Transverse colon (tissue), 4 donors: ENCODE measurements at regions not wholly inside any gene's neighbourhood (a gene's known extent, or its start where the extent isn't known, plus 50 kb on each side); places are given as distances from the start of the nearest gene placed in this dataset.

Experiments used
- DNase-seq: peaks from one replicate; pipeline ENCODE4 v3.0.0-alpha.2; 2019
- H3K27ac ChIP-seq, 4 donors: fragments of 200-600 bp; sonication (generic); 2 replicates each; pipeline ENCODE4 v1.5.1; 2016 to 2018; ENCODE audit warnings: inconsistent platforms in 4 of 4
- H3K27me3 ChIP-seq: fragments of 200-600 bp; sonication (generic); 2 replicates; pipeline ENCODE4 v1.5.1; 2017; ENCODE audit warnings: inconsistent platforms
- H3K36me3 ChIP-seq, 4 donors: fragments of 200-600 bp; sonication (generic); 2 replicates each; pipeline ENCODE4 v1.5.1; 2017 to 2019; ENCODE audit warnings: inconsistent platforms in 4 of 4
- H3K4me1 ChIP-seq, 4 donors: fragments of 200-600 bp; sonication (generic); 2 replicates each; pipeline ENCODE4 v1.5.1; 2017 to 2020; ENCODE audit warnings: inconsistent platforms in 4 of 4
- H3K4me3 ChIP-seq, 4 donors: fragments of 200-600 bp; sonication (generic); 1 replicate in 1 of 4; 2 replicates in 3 of 4; pipeline versions ENCODE4 v1.5.1 to v1.6.1; 2017 to 2019; ENCODE audit warnings: inconsistent platforms in 4 of 4
- H3K9me3 ChIP-seq, 2 donors: fragments of 200-600 bp; sonication (generic); 2 replicates each; pipeline ENCODE4 v1.5.1; 2017 to 2019; ENCODE audit warnings: inconsistent platforms in 2 of 2
- EP300 ChIP-seq: sonication (generic); formaldehyde crosslinking; IDR thresholded peaks from one replicate; pipeline ENCODE4 v1.6.1; 2017; ENCODE audit warnings: antibody characterized with exemption, low read depth
- POLR2A ChIP-seq: fragments of 450-650 bp; IDR thresholded peaks from one replicate; pipeline ENCODE4 v1.6.1; 2016; ENCODE audit warnings: antibody characterized with exemption, mild to moderate bottlenecking, moderate library complexity
- POLR2AphosphoS5 ChIP-seq, 3 donors: sonication (generic); formaldehyde crosslinking; IDR thresholded peaks; one replicate each; pipeline ENCODE4 v1.6.1; 2016; ENCODE audit warnings: antibody characterized with exemption in 3 of 3
- WGBS, 2 donors: methylation state at CpG; one replicate each; pipeline ENCODE4 v1.1.5; 2018; ENCODE audit warnings: low coverage in 1 of 2; 5-methylcytosine and 5-hydroxymethylcytosine counted together
- in situ Hi-C, 4 donors: fragments of 200-750 bp; cut with MboI; loops; one replicate each; pipeline versions ENCODE4 v1.15.0 to v1.15.1; 2017; ENCODE audit warnings: low sequenced_read_pairs in 3 of 4, low pct_ligation_motif_present in 1 of 4, low pct_unique_long_range_greater_than_20kb in 1 of 4
- intact Hi-C: fragments of 100-400 bp; cut with DNase I; formaldehyde crosslinking; loops from one replicate; pipeline ENCODE4 v1.15.1; 2023; ENCODE audit warnings: low total_unique reads
- TF ChIP-seq, protein P1 (sequence below), 5 experiments: fragments of 200-600 bp in 3 of 5; fragments of 450-650 bp in 2 of 5; sonication (generic) in 3 of 5; IDR thresholded peaks; 1 replicate in 2 of 5; 2 replicates in 3 of 5; pipeline ENCODE4 v1.5.1; 2016 to 2017; ENCODE audit warnings: antibody characterized with exemption in 5 of 5, inconsistent platforms in 3 of 5, mild to moderate bottlenecking in 2 of 5, moderate library complexity in 1 of 5

DNA sequence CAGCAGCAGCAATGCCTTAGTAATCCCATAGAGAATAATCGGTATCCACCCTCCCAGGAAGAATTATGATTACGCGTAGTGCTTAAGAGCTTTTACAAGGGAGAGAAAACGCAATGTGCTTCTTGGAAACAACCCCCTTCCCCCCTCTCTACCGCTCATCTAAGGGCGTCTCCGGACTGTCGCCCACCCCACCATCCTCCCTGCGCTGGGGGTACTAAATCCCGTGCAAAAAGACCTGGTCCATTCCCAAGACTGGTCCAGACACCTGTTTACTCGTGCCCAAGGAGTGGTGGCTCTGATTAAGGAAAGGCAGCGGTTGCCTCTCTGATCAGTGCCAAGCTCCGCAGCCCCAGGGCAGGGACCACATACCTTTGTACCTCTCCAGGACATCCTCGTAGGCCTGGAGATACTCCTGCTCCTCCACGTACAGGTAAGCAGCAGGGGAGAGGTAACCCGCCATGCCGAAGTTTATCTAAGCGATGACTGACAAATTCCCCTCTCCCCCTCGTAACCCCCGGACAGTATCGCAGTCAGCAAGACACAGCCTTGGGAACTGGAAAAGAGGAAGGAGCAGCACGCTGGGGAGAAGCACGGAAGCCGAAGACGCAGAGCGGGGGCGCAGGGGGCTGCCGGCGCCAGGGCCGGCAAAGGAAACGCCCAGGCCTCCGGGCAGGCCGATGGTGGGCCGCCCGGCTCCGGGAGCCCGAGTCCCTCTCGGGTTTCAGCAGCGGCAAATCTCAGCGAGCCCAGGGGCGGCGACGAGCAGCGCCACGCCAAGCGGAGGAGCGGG lies 112.0 kb upstream of the BEND6 start:
- Histone ChIP-seq H3K9me3 (no peaks in the 10 kb centered on the region), H3K36me3 (no peaks in the 10 kb centered on the region), H3K4me1 (peaks cover 0 to 31% (median 12%) of the 10 kb centered on the region in 4 donors), H3K27ac (peak overlapping the region; percentile 82 to 94 (median 87)), H3K4me3 (peak overlapping the region; percentile 39 to 71 (median 62)), H3K27me3 (peaks cover 46% of the 10 kb centered on the region)
- intact Hi-C loops (loop anchor here (5.0 to 10.0 kb wide), 2 partner anchors 78 to 1011 kb away; no protein-coding TSS in a partner anchor), in situ Hi-C loops (loop anchor here in 2 of 4 donors (10.0 to 25.0 kb wide), 2 partner anchors 131 to 198 kb away; partner anchors contain the start of gene DST (in 1 of the 2))
- WGBS, 2 donors = 7% methylated on average over 33 of the region's 47 CpGs; no CpG with 5 or more reads in 1 of the 2 donors
- peak in 1 of 3 donors; percentile 14 for TF ChIP-seq POLR2AphosphoS5 (IDR thresholded peaks at IDR 0.05)
- peak; percentile 20 for TF ChIP-seq POLR2A
- TF ChIP-seq, protein P1, sequence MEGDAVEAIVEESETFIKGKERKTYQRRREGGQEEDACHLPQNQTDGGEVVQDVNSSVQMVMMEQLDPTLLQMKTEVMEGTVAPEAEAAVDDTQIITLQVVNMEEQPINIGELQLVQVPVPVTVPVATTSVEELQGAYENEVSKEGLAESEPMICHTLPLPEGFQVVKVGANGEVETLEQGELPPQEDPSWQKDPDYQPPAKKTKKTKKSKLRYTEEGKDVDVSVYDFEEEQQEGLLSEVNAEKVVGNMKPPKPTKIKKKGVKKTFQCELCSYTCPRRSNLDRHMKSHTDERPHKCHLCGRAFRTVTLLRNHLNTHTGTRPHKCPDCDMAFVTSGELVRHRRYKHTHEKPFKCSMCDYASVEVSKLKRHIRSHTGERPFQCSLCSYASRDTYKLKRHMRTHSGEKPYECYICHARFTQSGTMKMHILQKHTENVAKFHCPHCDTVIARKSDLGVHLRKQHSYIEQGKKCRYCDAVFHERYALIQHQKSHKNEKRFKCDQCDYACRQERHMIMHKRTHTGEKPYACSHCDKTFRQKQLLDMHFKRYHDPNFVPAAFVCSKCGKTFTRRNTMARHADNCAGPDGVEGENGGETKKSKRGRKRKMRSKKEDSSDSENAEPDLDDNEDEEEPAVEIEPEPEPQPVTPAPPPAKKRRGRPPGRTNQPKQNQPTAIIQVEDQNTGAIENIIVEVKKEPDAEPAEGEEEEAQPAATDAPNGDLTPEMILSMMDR (IDR thresholded peaks at IDR 0.05) = no peak
- DNase-seq = peak; percentile 37

GRCh38 chr6:56841751-56842150 lies 113.2 kb upstream of the BEND6 start:
- in situ Hi-C loops (loop anchor here in 2 of 4 donors (10.0 to 25.0 kb wide), 2 partner anchors 129 to 197 kb away; partner anchors contain the start of gene DST (in 1 of the 2)), intact Hi-C loops (loop anchor here (5.0 to 10.0 kb wide), 2 partner anchors 77 to 1009 kb away; no protein-coding TSS in a partner anchor)
- peaks cover 0 to 31% (median 12%) of the 10 kb centered on the region in 4 donors for H3K4me1 ChIP-seq
- 18 to 38% methylated on average over 1 of the region's 1 CpG for WGBS, 2 donors
- H3K9me3 ChIP-seq = no peaks in the 10 kb centered on the region
- peaks cover 48% of the 10 kb centered on the region for H3K27me3 ChIP-seq
- H3K4me3 ChIP-seq = peak overlapping the region in 2 of 4 donors; percentile 57 to 71
- DNase-seq = no peak
- peak overlapping the region; percentile 21 to 88 (median 84) for H3K27ac ChIP-seq
- no peaks in the 10 kb centered on the region for H3K36me3 ChIP-seq
- TF ChIP-seq EP300 = no peak
- TF ChIP-seq, protein P1 (IDR thresholded peaks at IDR 0.05) = no peak
- TF ChIP-seq POLR2A = no peak
- TF ChIP-seq POLR2AphosphoS5 (IDR thresholded peaks at IDR 0.05) = no peak

- TF ChIP-seq POLR2AphosphoS5 (IDR thresholded peaks at IDR 0.05) (no peak), POLR2A (no peak), EP300 (no peak)
- TF ChIP-seq, protein P1 (IDR thresholded peaks at IDR 0.05) = no peak
- 33 to 38% methylated on average over 3 of the region's 3 CpGs for WGBS, 2 donors
- H3K36me3 ChIP-seq = no peaks in the 10 kb centered on the region
- H3K27ac ChIP-seq = peak overlapping the region; percentile 21 to 88 (median 84)
- H3K4me1 ChIP-seq = peaks cover 0 to 31% (median 12%) of the 10 kb centered on the region in 4 donors
- intact Hi-C loops = loop anchor here (5.0 to 10.0 kb wide), 2 partner anchors 77 to 1009 kb away; no protein-coding TSS in a partner anchor
- H3K4me3 ChIP-seq = peak overlapping the region in 1 of 4 donors; percentile 71
- in situ Hi-C loops = loop anchor here in 2 of 4 donors (10.0 to 25.0 kb wide), 2 partner anchors 129 to 197 kb away; partner anchors contain the start of gene DST (in 1 of the 2)
- no peaks in the 10 kb centered on the region for H3K9me3 ChIP-seq
- H3K27me3 ChIP-seq = peaks cover 48% of the 10 kb centered on the region
- DNase-seq = no peak
Measured at GRCh38 chr6:56841381-56841749, 113.5 kb upstream of the BEND6 start.
